Caki2 (cell line): ENCODE measurements at regions not wholly inside any gene's neighbourhood (a gene's known extent, or its start where the extent isn't known, plus 50 kb on each side); places are given as distances from the start of the nearest gene placed in this dataset.
"Not testable (repeated sequence)": the region's sequence is repeated elsewhere in the genome, so short reads cannot be mapped to it uniquely, and the experiment has no call there.

Experiments
- DNase-seq: peaks from one replicate; pipeline ENCODE4 v3.0.0-alpha.2; 2015; ENCODE audit warnings: low read depth
- in situ Hi-C: cut with HindIII; loops from 2 replicates; pipeline ENCODE4 v1.10.0; 2016; ENCODE audit warnings: low sequenced_read_pairs, low pct_unique_long_range_greater_than_20kb, mixed read lengths

- in situ Hi-C loops: no loop called here
- DNase-seq: no peak
These were observed 899.5 kb upstream of the FAM98A start for GRCh38 chr2:34498561-34498960.

- in situ Hi-C loops, DNase-seq: not testable (repeated sequence)
These were observed 895.1 kb upstream of the FAM98A start for GRCh38 chr2:34494192-34494591.

GRCh38 chr2:34492561-34493455 is 893.7 kb upstream of the FAM98A start:
- DNase-seq: no peak
- in situ Hi-C loops: no loop called here

DNA sequence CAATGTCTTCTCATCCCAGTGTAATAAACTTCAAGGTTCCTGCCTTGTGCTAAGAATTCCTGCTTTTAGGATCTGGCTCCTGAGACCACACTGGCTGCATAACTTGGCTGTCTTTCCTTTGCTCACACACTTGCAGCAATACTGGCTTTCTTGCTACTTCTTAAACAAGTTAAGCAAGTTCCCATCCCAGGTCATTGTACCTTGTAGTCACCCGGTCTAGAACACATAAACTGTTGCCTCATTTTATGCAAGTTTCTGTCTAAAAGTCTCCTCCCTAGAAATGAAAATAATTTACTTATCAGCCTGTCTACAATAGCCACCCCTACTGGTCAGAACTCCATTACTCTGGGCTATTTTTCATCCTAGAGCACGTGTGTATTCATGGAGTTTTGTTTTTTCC is 887.9 kb upstream of the FAM98A start:
- no peak for DNase-seq
- in situ Hi-C loops: no loop called here

DNA sequence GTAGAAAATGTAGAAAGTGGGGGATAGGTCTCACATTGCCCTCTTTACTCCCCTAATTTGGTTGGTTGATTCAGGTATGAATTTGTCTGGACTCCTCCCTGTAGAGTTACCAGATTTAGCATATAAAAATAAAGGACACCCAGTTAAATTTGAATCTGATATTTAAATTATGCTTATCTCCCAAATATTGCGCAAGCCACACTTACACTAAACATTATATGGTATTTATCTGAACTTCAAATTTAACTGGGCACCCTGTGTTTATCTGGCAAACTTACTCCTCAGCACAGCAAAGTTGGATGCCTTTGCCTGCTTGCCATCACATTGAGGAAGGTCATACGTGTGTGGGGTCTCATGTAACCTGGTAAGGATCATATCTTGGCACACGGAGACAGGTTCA is 882.4 kb upstream of the FAM98A start:
- in situ Hi-C loops: no loop called here
- no peak for DNase-seq

- no peak for DNase-seq
- in situ Hi-C loops: no loop called here
These were observed 881.3 kb upstream of the FAM98A start for GRCh38 chr2:34480366-34480765.

GRCh38 chr2:34475156-34475555 is 876.1 kb upstream of the FAM98A start:
- DNase-seq: peak; percentile 27
- in situ Hi-C loops: no loop called here

DNA sequence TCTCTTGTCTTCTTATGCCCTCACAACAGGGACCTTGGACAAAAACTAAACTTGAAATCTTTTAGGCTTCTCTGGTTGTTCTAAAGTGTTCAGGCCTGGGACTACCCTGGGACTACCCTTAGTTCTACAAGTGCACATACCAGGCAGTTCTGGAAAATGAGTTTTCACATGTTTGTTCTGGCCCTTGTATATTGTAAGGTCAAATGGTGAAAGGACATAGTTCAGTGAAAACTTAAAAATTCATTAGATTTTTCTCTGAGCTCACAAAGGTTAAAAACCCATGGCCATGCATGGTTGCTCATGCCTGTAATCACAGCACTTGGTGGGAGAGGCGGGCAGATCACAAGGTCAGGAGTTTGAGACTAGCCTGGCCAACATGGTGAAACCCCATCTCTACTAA is 875.5 kb upstream of the FAM98A start:
- in situ Hi-C loops: no loop called here
- peak; percentile 53 for DNase-seq

- no peak for DNase-seq
- in situ Hi-C loops: no loop called here
These were observed 848.0 kb upstream of the FAM98A start for GRCh38 chr2:34447097-34447496.

- DNase-seq: peak; percentile 2
- in situ Hi-C loops: no loop called here
These were observed 824.2 kb upstream of the FAM98A start for GRCh38 chr2:34423301-34423700.

DNA sequence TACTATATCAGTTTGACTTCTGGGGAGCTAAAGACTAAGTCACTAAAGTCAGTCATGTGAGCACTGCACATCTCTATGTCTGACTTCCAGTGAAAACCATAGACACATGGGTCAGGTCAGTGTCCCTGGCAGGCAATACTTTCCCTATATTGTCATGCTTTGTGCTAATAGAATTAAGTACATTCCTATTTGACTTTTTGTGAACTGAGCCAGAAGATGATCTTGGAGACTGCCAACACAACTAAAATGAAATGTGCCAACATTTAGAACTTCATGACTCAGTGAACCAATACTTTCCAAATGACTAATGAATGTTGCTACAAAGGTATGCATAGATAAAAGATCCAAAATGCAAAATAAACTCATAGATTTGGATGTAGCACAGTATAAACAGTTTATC is 820.8 kb upstream of the FAM98A start:
- DNase-seq: no peak
- in situ Hi-C loops: no loop called here

DNA sequence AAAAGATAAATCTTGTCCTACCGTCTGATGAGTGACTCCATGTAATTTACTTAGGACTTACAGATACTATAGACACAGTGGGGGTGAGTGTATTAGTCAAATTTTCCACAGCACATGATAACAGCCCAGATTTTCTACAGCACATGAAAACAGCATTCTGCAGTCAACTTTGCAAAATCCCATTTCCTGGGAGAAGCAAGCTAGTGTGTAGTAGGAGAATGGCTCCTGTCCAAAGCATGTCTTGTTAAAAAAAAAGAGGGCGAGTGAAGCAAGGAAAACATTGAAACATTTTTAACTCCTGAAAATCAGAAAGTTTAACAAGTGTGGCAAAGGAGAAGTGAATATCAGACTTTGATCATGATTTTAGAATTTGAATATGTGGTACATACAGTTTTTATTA is 817.8 kb upstream of the FAM98A start:
- no peak for DNase-seq

DNA sequence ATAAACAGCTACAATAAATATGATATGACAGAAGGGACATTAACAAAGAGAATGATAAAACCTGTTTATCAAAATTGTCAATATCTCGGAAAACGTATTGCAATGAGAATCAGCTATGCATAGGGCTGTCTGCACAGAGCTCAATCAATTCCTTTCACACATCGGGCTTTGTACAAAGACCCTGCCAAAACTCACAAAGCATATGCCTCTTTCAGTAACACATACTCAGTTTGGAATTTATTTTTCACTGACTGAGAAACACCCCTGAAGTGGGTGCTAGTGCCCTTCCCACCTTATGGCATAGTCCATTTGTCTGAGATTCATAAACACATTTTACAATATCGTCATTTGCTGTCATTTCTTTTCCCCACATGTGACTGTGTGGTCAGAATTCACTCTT is 815.8 kb upstream of the FAM98A start:
- DNase-seq: no peak
- in situ Hi-C loops: no loop called here

More for the DNA sequence above, 817.8 kb upstream of the FAM98A start:
- in situ Hi-C loops: no loop called here

DNA sequence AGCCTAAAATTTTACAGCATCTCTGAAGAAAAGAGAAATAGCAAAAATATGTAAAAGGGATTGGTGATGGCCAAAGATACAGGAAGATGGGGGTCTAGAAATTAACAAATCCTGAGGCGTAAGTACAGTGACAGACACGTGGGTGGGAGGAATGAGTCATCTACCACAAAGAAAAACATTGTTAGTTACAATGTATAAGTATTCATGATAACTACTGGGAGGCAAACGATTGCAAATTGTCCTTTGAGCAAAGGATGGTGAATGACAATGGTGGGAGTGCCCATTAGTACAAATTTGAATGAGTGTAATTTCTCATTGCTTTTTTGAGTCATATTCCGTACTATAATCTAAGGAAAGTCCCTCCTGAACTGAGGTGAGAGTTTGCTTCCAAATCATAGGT is 809.0 kb upstream of the FAM98A start:
- peak; percentile 30 for DNase-seq
- in situ Hi-C loops: no loop called here

DNA sequence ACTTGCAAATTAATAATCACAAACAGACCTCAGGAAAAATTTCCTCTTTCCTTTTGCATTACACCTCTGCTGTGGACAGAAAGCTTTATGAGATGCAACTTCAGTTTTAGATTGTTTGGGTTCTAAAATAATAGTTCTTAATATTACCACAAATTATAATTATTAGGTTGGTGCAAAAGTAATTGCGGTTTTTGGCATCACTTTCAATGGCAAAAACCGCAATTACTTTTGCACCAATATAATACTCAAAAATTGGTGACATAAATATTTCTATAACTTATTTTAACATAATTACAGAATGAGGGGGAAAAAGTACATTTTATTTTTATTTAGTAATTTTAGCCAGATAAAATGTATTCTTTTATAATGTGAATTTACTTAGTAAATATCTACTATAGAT is 804.4 kb upstream of the FAM98A start:
- DNase-seq: no peak
- in situ Hi-C loops: no loop called here

DNA sequence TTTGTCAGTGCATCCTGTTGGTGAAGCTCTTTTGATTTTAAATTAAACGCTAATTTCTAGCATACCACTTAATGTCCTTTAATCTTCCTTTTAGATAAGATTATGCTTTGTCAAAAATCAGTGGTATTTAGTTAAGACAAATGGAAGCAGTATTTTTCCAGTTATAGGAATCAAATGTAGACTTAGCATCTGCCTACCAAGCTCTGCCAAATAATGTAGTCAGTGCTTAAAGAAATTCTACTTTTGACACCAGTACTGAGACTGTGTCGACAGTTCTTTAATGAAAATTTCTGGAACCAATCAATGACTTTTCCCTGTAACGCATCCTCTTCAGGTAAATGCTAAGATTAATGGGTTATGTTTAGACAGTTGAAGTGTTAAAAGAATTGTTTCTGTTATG is 803.3 kb upstream of the FAM98A start:
- DNase-seq: no peak
- in situ Hi-C loops: no loop called here

GRCh38 chr2:34401186-34401585 is 802.1 kb upstream of the FAM98A start:
- in situ Hi-C loops: no loop called here
- DNase-seq: no peak

- DNase-seq: no peak
- in situ Hi-C loops: no loop called here
These were observed 789.3 kb upstream of the FAM98A start for GRCh38 chr2:34388446-34388845.

DNA sequence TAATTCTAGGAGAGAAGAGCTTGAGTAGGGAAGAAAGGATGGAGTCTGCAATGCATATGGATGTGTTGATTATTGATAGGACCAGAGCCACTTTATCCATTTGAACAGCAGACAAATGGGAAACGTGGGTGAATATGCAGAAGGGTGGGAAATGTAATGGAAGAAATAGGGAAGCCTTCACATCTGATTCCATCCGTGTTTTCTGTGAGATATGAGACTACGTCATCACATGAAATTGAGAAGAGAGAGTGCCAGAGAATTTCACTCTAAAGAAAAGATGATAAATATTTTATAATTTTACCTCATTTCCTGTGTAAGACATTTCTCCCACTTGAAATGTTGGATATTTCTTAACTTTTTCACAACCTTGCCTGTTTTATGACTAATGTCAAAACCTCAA is 788.4 kb upstream of the FAM98A start:
- no peak for DNase-seq
- in situ Hi-C loops: no loop called here

DNA sequence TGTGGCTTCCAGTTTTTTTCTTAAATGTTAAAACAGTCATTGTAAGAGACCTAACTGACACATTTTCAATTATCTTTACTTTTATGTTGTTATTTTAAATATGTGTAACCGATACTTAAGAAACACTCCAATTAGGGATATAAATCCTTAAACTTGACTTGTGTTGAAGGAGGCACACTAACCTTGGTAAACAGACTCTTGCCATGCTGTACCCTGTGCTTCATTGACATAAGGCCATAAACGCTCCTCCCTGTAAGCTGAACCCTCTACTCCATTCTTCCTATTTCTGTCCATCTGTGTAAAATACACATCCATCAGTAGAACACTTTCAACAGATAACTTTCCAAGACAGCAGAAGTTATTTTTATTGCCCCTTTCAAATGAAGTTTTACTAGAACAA is 780.5 kb upstream of the FAM98A start:
- DNase-seq: no peak
- in situ Hi-C loops: no loop called here
